Activated CD4-positive, alpha-beta T cell treated with anti-CD3 and anti-CD28 coated beads, Interleukin-2, amount 10 ng/mL, durations not matched to agents 24 days and 14 days (primary cell): ENCODE measurements at regions not wholly inside any gene's neighbourhood (a gene's known extent, or its start where the extent isn't known, plus 50 kb on each side); places are given as distances from the start of the nearest gene placed in this dataset.

Experiments used
- DNase-seq: peaks from one replicate; pipeline ENCODE4 v3.0.0; 2022
- H3K27ac Mint-ChIP-seq: one replicate; pipeline ENCODE4 v1.8.0; 2022; ENCODE audit warnings: mild to moderate bottlenecking, mixed read lengths
- H3K27me3 Mint-ChIP-seq: one replicate; pipeline ENCODE4 v1.8.0; 2022; ENCODE audit warnings: mixed read lengths
- H3K36me3 Mint-ChIP-seq: one replicate; pipeline ENCODE4 v1.8.0; 2022; ENCODE audit warnings: low read depth, mild to moderate bottlenecking, mixed read lengths
- H3K4me1 Mint-ChIP-seq: one replicate; pipeline ENCODE4 v1.8.0; 2021; ENCODE audit warnings: mixed read lengths
- H3K4me3 Mint-ChIP-seq: one replicate; pipeline ENCODE4 v1.8.0; 2022; ENCODE audit warnings: mild to moderate bottlenecking, moderate library complexity, mixed read lengths
- H3K9me3 Mint-ChIP-seq: one replicate; pipeline ENCODE4 v1.8.0; 2021; ENCODE audit warnings: mixed read lengths
- intact Hi-C: fragments of 100-400 bp; cut with micrococcal nuclease; formaldehyde crosslinking; loops from one replicate; pipeline ENCODE4 v1.15.1; 2023

DNA sequence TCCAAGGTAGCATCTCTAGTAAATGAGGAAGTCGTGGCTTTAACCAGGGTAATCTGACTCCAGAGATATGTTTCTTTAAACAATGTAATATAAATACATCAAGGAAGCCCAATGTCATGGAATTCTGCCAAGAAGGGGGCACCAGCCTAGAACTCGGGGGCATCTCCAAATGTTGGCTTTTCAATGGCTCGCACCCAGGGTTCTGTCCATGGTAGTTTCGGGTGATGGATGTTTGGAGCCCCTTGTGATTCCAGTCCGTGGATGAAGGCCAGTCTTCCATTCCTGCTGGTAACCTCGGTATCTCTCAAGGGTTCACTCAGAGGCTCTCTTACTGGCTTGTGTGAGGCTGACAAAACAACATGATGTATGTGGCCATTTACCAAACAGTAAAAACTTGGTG, 91.7 kb upstream of the SPHKAP start:
- no peaks in the 10 kb centered on the region for H3K4me1 Mint-ChIP-seq
- no peak overlapping the region for H3K4me3 Mint-ChIP-seq
- H3K9me3 Mint-ChIP-seq: no peaks in the 10 kb centered on the region

DNA sequence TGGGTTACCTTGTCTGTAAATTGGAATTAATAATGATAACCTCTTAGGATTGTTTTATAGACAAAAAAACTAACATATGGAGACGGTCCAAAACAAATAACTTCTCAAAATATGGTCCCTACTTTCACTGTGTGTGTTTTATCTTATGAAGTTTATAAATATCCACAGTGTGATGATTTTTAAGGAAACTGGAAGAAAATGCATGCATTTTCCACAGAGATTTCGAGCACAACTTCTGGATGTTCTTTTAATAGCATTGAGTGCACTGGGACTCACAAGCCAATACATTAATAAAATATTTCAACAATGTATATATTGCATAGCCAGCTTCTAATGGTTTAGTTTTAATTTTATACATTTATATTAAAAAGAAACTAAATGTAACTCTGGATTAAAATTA, 87.9 kb upstream of the SPHKAP start:
- intact Hi-C loops: no loop called here
- H3K9me3 Mint-ChIP-seq: peaks cover 3% of the 10 kb centered on the region

More for the DNA sequence above, 91.7 kb upstream of the SPHKAP start:
- H3K27ac Mint-ChIP-seq: no peak overlapping the region
- intact Hi-C loops: no loop called here
- no peaks in the 10 kb centered on the region for H3K27me3 Mint-ChIP-seq
- no peak for DNase-seq
- H3K36me3 Mint-ChIP-seq: no peaks in the 10 kb centered on the region

DNA sequence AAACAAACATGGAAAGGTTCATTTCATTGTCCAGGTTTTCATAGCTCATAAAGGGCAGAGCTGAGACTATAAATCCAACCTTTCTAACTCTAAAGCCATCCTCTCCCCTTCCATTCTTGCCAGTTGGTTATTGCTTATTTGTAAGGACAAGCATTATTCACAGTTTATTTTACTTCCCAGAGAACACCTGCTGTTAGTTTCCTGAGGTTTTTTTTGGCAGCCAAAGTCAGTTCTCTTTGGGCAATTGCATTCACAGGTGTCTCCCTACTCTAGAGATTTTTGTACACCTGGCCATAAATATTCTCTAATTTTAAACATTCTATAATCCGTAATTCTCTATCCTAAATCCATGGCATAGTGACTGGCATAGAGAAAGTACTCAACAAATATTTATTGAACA, 87.3 kb upstream of the SPHKAP start:
- H3K4me3 Mint-ChIP-seq: no peak overlapping the region
- H3K9me3 Mint-ChIP-seq: peaks cover 3% of the 10 kb centered on the region

More for the DNA sequence above, 87.9 kb upstream of the SPHKAP start:
- Mint-ChIP-seq H3K27ac (no peak overlapping the region), H3K36me3 (no peaks in the 10 kb centered on the region), H3K4me3 (no peak overlapping the region), H3K27me3 (no peaks in the 10 kb centered on the region), H3K4me1 (no peaks in the 10 kb centered on the region)
- no peak for DNase-seq

GRCh38 chr2:228268301-228268700, 86.8 kb upstream of the SPHKAP start:
- H3K4me3 Mint-ChIP-seq: no peak overlapping the region
- DNase-seq: no peak
- peaks cover 3% of the 10 kb centered on the region for H3K9me3 Mint-ChIP-seq
- intact Hi-C loops: no loop called here
- no peaks in the 10 kb centered on the region for H3K27me3 Mint-ChIP-seq
- no peak overlapping the region for H3K27ac Mint-ChIP-seq
- H3K4me1 Mint-ChIP-seq: no peaks in the 10 kb centered on the region
- H3K36me3 Mint-ChIP-seq: no peaks in the 10 kb centered on the region

More for the DNA sequence above, 87.3 kb upstream of the SPHKAP start:
- H3K27me3 Mint-ChIP-seq: no peaks in the 10 kb centered on the region
- no peaks in the 10 kb centered on the region for H3K36me3 Mint-ChIP-seq
- DNase-seq: no peak
- intact Hi-C loops: no loop called here
- no peaks in the 10 kb centered on the region for H3K4me1 Mint-ChIP-seq
- H3K27ac Mint-ChIP-seq: no peak overlapping the region

DNA sequence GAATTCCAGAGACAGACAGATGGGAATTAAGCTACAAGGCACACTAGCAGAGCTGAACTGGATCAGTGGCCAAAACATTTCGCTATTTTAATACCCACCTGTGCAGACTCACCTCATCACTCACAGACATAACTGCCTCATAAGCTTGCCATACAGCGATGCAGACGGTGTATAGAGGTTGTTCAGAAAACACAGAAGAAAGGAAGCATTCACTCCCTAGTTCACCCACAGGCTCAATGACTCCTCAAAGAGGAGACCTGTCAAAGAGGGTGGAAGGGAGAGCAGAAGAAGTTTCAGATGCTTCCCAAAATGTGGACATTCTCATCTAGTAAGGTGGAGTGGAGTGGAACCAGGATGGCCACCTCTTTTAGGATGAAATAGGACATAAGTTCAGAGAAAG, 81.7 kb upstream of the SPHKAP start:
- no peaks in the 10 kb centered on the region for H3K27me3 Mint-ChIP-seq
- intact Hi-C loops: no loop called here
- no peaks in the 10 kb centered on the region for H3K4me1 Mint-ChIP-seq
- peaks cover 3% of the 10 kb centered on the region for H3K9me3 Mint-ChIP-seq
- H3K27ac Mint-ChIP-seq: no peak overlapping the region
- no peak overlapping the region for H3K4me3 Mint-ChIP-seq
- no peak for DNase-seq
- no peaks in the 10 kb centered on the region for H3K36me3 Mint-ChIP-seq

DNA sequence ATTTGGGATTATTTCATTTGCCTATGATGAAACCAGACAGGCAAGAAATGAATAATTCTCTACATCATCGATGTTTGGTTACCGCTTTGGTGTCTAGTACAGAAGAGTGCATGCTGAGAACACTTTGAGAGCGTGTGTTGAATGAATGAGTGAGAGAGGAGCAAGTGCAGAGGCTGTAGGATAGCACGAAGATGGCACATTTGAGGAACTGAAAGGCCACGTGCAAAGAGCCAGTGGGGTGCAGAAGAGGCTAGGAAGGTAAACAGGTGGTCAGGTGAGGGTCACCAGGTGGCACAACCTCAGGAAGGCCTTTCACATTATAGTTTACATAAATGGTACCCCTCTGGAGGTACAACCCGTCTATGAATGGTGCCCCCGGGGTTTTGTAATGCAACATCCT, 80.1 kb upstream of the SPHKAP start:
- no peak overlapping the region for H3K27ac Mint-ChIP-seq
- H3K4me3 Mint-ChIP-seq: no peak overlapping the region
- no peaks in the 10 kb centered on the region for H3K27me3 Mint-ChIP-seq
- no peaks in the 10 kb centered on the region for H3K4me1 Mint-ChIP-seq
- H3K36me3 Mint-ChIP-seq: no peaks in the 10 kb centered on the region
- DNase-seq: no peak
- intact Hi-C loops: no loop called here
- H3K9me3 Mint-ChIP-seq: no peaks in the 10 kb centered on the region

DNA sequence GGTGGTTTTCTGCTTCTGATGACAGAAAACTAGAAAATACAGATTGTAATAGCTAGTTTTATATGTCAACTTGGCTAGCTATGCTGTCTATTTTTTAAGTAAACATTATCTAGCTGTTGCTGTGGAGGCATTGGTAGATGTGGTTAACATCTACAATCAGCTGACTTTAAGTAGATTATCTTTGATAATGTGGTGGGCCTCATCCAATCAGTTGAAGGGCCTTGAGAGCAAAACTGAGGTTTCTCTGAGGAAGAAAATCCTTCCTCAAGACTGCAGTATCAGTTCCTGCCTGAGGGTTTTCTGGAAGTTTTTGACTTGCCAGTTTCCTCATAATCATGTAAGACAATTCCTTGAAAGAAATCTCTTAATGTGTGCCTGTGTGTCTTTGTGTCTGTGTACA, 75.9 kb upstream of the SPHKAP start:
- Mint-ChIP-seq H3K4me3 (no peak overlapping the region), H3K36me3 (no peaks in the 10 kb centered on the region), H3K4me1 (no peaks in the 10 kb centered on the region), H3K27ac (no peak overlapping the region), H3K9me3 (no peaks in the 10 kb centered on the region), H3K27me3 (no peaks in the 10 kb centered on the region)
- no peak for DNase-seq
- intact Hi-C loops: no loop called here

DNA sequence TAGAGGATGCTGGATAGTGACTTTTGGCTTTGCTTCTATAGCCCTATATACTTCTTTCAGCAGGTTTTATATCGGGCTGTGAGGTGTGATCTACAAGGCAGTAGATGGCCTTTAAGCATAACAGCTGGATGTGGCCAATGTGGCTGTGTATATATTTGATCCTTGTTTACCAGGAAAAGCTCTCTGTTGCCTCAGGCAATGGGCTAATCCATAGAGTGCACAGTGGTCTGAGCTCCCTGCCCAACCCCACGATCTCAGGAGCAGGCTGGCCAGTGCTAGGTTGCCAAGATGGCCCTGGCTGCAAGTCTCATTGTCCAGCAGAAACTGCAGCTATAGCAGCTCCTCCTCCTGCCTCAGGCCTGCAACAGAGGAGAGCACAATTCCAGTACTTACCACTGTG, 72.3 kb upstream of the SPHKAP start:
- peaks cover 3% of the 10 kb centered on the region for H3K9me3 Mint-ChIP-seq

DNA sequence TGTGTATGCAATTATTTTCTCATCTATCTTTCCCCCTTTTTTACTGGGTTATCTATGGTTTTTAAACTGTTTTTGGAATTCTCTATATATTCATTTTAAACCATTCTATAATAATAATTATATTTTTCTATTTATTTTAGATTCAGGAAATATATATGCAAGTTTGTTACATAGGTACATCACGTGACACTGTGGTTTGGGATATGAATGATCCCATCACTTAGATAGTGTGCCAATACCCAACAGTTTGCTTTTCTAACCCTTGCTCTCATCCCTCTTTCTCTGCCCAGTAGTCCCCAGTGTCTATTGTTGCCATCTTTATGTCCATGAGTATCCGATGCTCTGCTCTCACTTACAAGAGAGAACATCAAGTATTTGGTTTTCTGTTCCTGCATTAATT, 65.8 kb upstream of the SPHKAP start:
- H3K36me3 Mint-ChIP-seq: no peaks in the 10 kb centered on the region
- H3K27me3 Mint-ChIP-seq: no peaks in the 10 kb centered on the region
- no peak overlapping the region for H3K4me3 Mint-ChIP-seq
- peaks cover 3% of the 10 kb centered on the region for H3K9me3 Mint-ChIP-seq
- no peak for DNase-seq
- intact Hi-C loops: no loop called here
- no peak overlapping the region for H3K27ac Mint-ChIP-seq
- no peaks in the 10 kb centered on the region for H3K4me1 Mint-ChIP-seq

More for the DNA sequence above, 72.3 kb upstream of the SPHKAP start:
- DNase-seq: no peak
- Mint-ChIP-seq H3K4me3 (no peak overlapping the region), H3K27me3 (no peaks in the 10 kb centered on the region), H3K36me3 (no peaks in the 10 kb centered on the region), H3K27ac (no peak overlapping the region), H3K4me1 (no peaks in the 10 kb centered on the region)
- intact Hi-C loops: no loop called here

DNA sequence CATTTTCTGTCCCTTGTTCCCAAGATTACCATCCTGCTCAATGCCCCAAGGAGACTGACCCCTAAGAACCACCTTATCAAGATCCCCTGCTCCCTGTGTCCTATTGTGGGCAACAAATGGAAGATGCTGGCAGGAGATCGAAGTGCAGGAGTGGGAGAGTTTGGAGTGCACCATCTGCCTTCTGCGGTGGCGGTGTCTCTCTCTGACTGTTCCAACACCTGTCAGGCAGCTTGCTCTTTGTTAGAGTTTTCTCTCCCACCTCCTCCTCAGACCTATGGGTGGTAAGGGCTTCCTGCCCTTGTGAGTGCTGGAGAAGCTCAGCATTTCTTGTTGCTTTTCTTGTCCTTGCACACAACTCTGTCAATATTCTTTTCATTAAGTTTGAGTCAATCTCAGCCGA, 64.1 kb upstream of the SPHKAP start:
- Mint-ChIP-seq H3K4me1 (no peaks in the 10 kb centered on the region), H3K9me3 (peaks cover 3% of the 10 kb centered on the region), H3K36me3 (no peaks in the 10 kb centered on the region), H3K27me3 (no peaks in the 10 kb centered on the region), H3K27ac (no peak overlapping the region), H3K4me3 (no peak overlapping the region)
- intact Hi-C loops: no loop called here
- DNase-seq: no peak

DNA sequence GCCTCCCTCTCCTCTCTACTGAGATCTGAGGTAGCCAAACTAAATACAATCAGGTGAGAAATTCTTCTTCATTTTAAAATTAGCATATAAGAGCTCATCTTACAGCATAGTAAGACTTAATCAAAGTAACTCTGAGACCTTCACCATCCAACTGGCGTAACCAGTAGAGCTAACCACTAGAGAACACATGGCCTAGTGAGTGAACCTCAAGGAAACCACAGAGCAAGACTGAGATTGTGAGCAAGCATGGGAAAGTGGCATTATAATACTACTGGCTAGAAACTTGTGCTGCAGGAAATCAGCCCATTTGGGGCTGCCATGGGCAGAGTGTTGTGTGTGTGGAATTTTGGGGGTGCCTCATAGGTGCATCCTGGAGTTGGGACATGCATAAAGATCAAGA, 61.1 kb upstream of the SPHKAP start:
- no peaks in the 10 kb centered on the region for H3K27me3 Mint-ChIP-seq
- H3K4me1 Mint-ChIP-seq: no peaks in the 10 kb centered on the region
- no peaks in the 10 kb centered on the region for H3K36me3 Mint-ChIP-seq
- H3K4me3 Mint-ChIP-seq: no peak overlapping the region
- H3K9me3 Mint-ChIP-seq: no peaks in the 10 kb centered on the region
- intact Hi-C loops: no loop called here
- no peak overlapping the region for H3K27ac Mint-ChIP-seq
- DNase-seq: no peak

GRCh38 chr2:228239907-228240561, 58.5 kb upstream of the SPHKAP start:
- Mint-ChIP-seq H3K9me3 (no peaks in the 10 kb centered on the region), H3K36me3 (no peaks in the 10 kb centered on the region), H3K4me3 (no peak overlapping the region), H3K4me1 (no peaks in the 10 kb centered on the region), H3K27ac (no peak overlapping the region), H3K27me3 (no peaks in the 10 kb centered on the region)
- intact Hi-C loops: no loop called here
- no peak for DNase-seq

- no peaks in the 10 kb centered on the region for H3K36me3 Mint-ChIP-seq
- H3K27ac Mint-ChIP-seq: no peak overlapping the region
- no peak for DNase-seq
- H3K4me3 Mint-ChIP-seq: no peak overlapping the region
- H3K27me3 Mint-ChIP-seq: no peaks in the 10 kb centered on the region
- intact Hi-C loops: no loop called here
- no peaks in the 10 kb centered on the region for H3K4me1 Mint-ChIP-seq
- H3K9me3 Mint-ChIP-seq: no peaks in the 10 kb centered on the region
Observed at GRCh38 chr2:228239207-228239906, 57.9 kb upstream of the SPHKAP start.
